NCI-H748 (cell line): ENCODE measurements at regions not wholly inside any gene's neighbourhood (a gene's known extent, or its start where the extent isn't known, plus 50 kb on each side); places are given as distances from the start of the nearest gene placed in this dataset.

ENCODE experiments used
- DNase-seq: peaks from one replicate; lab custom pipeline; 2025; ENCODE audit not compliant: unreplicated experiment; lab: John Stamatoyannopoulos, UW

DNA sequence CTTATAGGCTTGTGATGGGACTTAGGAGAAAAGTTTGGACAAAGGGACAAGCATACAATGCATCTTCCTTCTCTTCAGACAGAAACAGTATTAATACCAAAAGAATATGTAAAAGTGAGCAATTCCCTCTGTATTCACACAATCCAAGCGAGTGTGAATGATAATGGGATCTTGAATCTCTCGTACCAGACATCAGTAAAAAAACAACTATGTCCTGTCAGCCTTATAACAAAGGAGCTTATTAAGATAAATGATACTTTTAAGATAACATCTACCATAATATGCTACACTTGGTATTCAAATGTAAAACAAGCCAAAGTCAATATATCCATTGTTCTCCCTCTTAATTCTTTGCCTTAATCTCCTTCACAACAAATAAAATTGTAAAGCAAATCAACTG is 288.6 kb upstream of the CNTN6 start:
- DNase-seq, result no peak

DNA sequence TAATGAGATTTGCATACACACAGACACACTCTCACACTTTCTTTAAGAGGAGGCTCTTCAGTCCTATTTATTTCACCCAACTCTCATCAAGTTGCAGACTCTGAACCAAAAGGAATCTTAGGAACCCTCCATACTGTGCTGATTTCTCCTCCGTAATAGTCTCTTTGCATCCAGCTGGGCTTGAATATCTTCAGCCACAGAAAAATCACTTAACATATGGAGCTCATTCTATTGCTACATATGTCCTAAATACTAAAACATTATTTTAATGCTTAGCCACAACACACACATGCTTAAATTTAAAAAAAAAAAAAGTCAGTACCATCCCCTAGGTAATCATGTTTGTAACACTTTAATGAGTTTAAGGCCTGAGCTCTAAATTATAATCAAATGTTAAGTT is 287.5 kb upstream of the CNTN6 start:
- no peak for DNase-seq

GRCh38 chr3:806006-806405 is 286.8 kb upstream of the CNTN6 start:
- DNase-seq, result no peak

- no peak for DNase-seq
Measured at GRCh38 chr3:816605-817004, 276.2 kb upstream of the CNTN6 start.

DNA sequence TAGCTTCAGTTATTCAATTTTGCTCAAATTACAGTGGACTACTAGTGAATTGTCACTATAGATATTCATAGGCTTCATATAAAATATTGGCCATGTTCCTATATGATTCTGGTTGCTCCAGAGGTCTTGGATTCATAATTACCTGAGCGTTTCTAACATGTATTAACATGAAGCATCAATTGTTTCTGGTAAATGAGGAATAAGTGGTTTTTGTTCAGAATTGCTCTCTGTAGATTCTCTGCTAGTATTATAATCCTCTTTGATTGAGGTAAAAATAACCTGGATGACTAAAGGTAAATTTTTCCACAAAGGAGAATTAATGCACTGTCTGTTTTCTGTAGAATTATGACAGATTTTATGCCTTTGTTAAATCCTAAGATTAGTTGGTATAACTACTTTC is 258.1 kb upstream of the CNTN6 start:
- DNase-seq, result no peak

- no peak for DNase-seq
Measured at GRCh38 chr3:835096-835495, 257.7 kb upstream of the CNTN6 start.

GRCh38 chr3:839981-840380 is 252.8 kb upstream of the CNTN6 start:
- no peak for DNase-seq

DNA sequence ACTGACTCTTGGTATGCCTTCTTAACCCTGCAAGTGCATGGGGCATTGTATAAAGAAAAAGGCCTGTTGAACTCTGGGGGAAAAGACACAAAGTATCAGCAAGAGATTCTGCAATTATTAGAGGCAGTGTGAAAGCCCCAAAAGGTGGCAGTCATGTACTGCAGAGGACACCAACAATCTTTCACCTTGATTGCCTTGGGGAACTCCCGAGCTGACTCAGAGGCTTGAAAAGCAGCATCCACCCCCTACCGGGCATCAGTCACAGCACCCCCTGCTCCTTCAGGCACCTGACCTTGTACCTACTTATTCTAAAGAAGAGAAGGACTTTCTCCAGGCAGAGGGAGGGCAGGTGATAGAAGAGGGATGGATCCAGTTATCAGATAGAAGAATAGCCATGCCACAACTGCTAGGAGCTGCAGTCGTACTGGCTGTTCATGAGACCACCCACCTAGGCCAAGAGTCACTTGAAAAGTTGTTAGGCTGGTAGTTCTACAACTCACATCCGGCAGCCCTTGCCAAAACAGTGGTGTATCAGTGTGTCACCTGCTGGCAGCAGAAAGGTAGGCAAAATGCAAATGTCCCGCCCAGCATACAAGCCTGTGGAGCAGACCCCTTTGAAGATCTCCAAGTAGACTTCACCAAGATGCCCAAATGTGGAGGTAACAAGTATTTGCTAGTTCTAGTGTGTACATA is 241.6 kb upstream of the CNTN6 start:
- no peak for DNase-seq

GRCh38 chr3:852033-852432 is 240.8 kb upstream of the CNTN6 start:
- peak; percentile 3 for DNase-seq

DNA sequence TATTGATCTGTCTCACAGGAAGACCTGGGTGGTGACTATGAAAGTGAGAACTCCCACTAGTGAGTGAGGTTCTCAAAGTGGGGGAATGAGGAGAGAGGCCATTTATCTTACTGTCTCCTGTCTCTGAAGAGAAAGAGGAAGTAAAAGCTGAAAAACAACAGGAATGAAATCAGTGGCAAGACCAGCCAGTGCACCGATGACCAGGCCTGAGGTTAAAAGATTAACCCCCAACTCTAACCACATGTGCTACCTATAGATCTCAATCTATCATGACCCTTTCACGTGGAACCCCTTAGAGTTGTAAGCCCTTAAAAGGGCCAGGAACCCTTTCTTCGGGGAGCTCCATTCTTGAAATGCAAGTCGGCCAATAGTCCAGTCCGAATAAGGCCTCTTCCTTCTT is 239.3 kb upstream of the CNTN6 start:
- no peak for DNase-seq

GRCh38 chr3:859135-859534 is 233.7 kb upstream of the CNTN6 start:
- no peak for DNase-seq

- DNase-seq, result no peak
Measured at GRCh38 chr3:861721-862120, 231.1 kb upstream of the CNTN6 start.

DNA sequence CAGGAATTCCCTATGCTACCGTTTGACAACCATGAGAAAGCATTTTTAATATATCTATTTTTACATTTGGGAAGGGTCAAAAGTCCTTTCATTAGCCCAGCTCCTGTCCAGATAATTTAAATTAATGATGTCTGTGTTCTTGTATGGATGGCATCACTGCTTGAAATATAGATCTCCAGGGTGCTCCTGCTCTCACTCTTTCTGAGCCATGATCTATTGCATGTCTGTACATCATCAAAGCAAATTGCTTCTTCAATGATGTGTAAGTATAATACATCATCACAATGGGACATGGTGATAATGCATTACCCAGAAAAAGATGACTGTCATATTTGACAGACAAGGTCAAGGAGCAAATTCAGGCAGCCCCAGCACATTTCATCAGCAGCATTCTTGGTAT is 223.6 kb upstream of the CNTN6 start:
- no peak for DNase-seq

DNA sequence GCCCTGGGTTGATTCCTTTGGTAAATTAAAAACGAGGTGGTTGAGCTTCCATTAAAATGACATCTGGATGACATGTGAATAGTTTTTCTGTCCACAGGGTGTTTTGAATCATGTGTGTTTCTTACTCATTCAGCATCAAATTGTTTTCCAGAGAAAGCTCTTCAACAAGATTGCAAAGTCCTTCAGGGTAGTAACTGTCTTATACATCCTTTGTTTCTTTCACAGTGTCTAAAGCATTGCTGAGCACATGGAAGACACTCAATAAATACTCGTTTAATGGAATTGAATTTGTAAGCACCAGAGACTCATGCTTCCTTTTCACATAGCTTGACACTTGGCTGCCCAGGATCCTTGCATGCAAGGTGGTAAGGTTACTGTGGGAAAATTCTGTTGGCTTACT is 223.1 kb upstream of the CNTN6 start:
- no peak for DNase-seq

GRCh38 chr3:871651-872050 is 221.2 kb upstream of the CNTN6 start:
- no peak for DNase-seq

GRCh38 chr3:877001-877400 is 215.8 kb upstream of the CNTN6 start:
- no peak for DNase-seq

DNA sequence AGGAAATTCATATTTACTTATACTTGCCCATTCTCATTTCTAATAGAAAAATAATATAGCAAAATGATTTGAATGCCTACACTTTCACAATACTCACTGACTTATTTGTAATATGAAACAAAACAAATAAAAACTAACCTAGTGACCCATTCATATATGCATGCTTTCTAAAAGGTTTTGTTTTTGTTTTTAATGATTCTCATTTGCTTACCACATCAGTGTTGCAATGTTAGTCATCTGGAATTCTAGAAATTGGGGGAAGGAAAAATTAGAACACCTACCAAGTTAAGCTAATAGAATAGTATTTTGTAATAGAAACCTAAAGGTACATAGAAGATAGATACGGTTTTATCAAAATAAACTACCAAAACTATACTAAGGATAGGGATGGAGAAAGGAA is 214.1 kb upstream of the CNTN6 start:
- DNase-seq, result no peak

DNA sequence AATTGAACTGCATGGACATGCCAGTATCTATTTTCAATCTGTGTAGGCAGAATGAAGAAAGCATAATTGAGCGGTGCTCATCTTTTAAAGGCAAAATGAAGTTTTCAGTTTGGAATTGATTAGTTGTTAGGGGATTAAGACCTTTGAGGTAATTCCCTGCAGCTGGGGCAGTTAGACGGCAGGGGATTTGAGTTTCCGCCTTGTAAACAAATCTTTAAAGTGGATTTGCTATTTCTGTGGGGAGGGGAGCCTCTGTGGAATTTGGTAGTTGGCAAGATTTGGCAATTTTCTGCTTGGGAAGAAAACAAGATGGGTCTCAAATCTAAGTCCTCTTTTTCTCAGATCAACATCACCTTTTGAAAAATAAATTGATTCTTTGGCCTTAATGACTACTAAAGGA is 212.5 kb upstream of the CNTN6 start:
- DNase-seq, result no peak

DNA sequence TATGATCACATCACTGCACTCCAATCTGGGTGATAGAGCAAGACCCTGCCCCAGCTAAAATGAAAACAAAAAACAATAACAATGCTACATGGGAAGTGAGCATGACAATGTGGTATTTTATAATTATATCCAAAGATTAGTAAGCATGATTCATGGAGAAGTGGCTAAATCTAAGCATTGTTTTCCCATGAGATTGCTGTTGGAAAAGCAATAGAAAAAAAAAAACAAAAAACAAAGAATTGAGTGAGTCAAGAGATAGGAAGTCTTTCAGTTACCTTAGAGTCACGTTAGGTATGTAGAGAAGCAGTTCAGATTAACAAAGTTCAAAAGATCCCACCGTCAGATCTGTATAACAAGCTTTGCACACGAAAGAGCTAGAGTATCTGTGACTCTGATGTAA is 210.3 kb upstream of the CNTN6 start:
- DNase-seq, result no peak

DNA sequence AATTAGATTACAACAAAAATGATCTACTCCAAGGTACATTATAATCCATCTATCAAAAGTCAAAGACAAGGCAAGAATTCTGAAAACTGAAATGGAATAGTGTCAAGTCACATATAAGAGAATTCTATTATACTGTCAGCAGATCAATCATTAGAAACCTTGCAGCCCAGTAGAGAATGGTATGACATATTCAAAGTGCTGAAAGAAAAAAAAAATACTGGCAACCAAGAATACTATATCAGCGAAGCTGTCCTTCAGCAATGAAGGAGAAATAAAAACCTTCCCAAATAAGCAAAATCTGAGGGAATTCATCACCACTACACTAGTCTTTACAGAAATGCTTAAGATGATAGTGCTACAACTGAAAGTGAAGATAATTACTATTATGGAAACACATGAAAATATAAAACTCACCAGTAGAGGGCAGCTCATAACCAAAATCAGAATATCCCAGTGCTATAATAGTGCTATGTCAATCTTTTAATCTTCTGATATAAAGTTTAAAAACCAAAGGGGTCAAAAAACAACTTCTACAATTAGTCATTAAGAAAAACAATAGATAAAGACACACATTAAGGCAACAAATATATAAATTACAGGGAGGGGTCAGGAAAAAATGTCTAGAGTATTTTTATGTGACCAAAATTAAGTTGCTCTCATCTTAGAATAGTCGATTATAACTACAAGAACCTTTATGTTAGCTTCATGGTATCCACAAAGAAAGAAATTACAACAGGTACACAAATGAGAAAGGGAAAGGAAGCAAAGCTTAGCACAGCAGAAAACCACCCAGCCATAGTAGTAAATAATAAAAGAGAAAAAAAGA is 190.7 kb upstream of the CNTN6 start:
- DNase-seq, result peak; percentile 14

- DNase-seq, result no peak
Measured at GRCh38 chr3:905217-905616, 187.6 kb upstream of the CNTN6 start.

- DNase-seq, result no peak
Measured at GRCh38 chr3:906739-907138, 186.1 kb upstream of the CNTN6 start.

- DNase-seq, result peak; percentile 56
Measured at GRCh38 chr3:908839-909238, 184.0 kb upstream of the CNTN6 start.
